Upper lobe of left lung (tissue), 4 donors: ENCODE measurements at regions not wholly inside any gene's neighbourhood (a gene's known extent, or its start where the extent isn't known, plus 50 kb on each side); places are given as distances from the start of the nearest gene placed in this dataset.

Source experiments
- CTCF ChIP-seq, 6 experiments: fragments of 450-650 bp in 4 of 6; fragments of 200-600 bp in 2 of 6; sonication (generic) in 2 of 6; IDR thresholded peaks; one replicate each; pipeline ENCODE4 v1.5.1; 2016 to 2019; ENCODE audit warnings: antibody characterized with exemption in 6 of 6
- EP300 ChIP-seq, 4 donors: sonication (generic); formaldehyde crosslinking; IDR thresholded peaks; one replicate each; pipeline ENCODE4 v1.5.1; 2017; ENCODE audit warnings: antibody characterized with exemption in 4 of 4, control low read depth in 2 of 4
- POLR2A ChIP-seq, 4 donors: fragments of 450-650 bp; IDR thresholded peaks; one replicate each; pipeline ENCODE4 v1.5.1; 2016 to 2017; ENCODE audit warnings: antibody characterized with exemption in 4 of 4, mild to moderate bottlenecking in 2 of 4

- TF ChIP-seq CTCF (IDR thresholded peaks at IDR 0.05) (no peak), EP300 (IDR thresholded peaks at IDR 0.05) (no peak), POLR2A (IDR thresholded peaks at IDR 0.05) (no peak)
Observed at GRCh38 chr6:56381801-56382251, 134.4 kb upstream of the COL21A1 start.
